ENCODE measurements at regions not wholly inside any gene's neighbourhood (a gene's known extent, or its start where the extent isn't known, plus 50 kb on each side); places are given as distances from the start of the nearest gene placed in this dataset.

DNA sequence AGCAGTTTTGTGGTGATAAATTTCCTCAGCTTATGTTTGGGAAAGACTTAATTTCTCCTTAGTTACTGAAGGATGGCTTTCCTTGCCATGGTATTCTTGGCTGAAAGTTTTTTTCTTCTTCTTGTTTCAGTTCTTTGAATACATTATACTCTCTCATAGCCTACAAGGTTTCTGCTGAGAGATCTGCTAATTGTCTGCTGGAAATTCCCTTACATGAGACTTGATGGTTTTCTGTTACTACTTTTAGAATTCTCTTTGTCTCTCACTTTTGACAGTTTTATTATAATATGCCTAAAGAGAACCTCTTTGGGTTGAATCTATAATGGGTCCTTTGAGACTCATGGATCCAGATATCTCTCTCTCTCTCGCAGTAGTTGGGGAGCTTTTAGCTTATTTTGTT, 693.6 kb downstream of the PRELID2 start:
- 3% methylated on average over 1 of the region's 1 CpG for WGBS (ENCODE audit: low lambda C conversion rate)
- ATAC-seq (no peak), DNase-seq (ENCODE audit: low spot score) (no peak), FAIRE-seq (no peak)
- no peak overlapping the region for H3K4me3 ChIP-seq (replicated peaks in 1 of 3; ENCODE audit: insufficient read depth in 1 of 3, low read depth in 2 of 3, low read length in 3 of 3)
- in situ Hi-C loops (cut with HindIII; ENCODE audit: extremely low pct_ligation_motif_present, low pct_unique_long_range_greater_than_20kb) (no loop called here), intact Hi-C loops (cut with micrococcal nuclease; ENCODE audit: unreplicated experiment) (no loop called here)
- H3K79me2 ChIP-seq (ENCODE audit: insufficient read depth, low read length) = no peaks in the 10 kb centered on the region
- no peak overlapping the region for H3K27ac ChIP-seq (ENCODE audit: extremely low read length, insufficient read depth, low read length)
- no peaks in the 10 kb centered on the region for H3K36me3 ChIP-seq (replicated peaks in 1 of 2; ENCODE audit: control insufficient read depth in 1 of 2, insufficient read depth in 2 of 2, low read length in 2 of 2)
- TF ChIP-seq PAX8 (CRISPR knock-in tag; IDR thresholded peaks at IDR 0.05; ENCODE audit: borderline replicate concordance) (no peak), CBFB (CRISPR knock-in tag; IDR thresholded peaks at IDR 0.05) (no peak), ZFP36 (IDR thresholded peaks at IDR 0.05; ENCODE audit: borderline replicate concordance, low read depth, low read length, partially characterized antibody) (no peak), BRCA1 (CRISPR knock-in tag; IDR thresholded peaks at IDR 0.05) (no peak), SOX6 (IDR thresholded peaks at IDR 0.05) (no peak), SOX6 (CRISPR knock-in tag; IDR thresholded peaks at IDR 0.05) (no peak), ARNTL (CRISPR knock-in tag; IDR thresholded peaks at IDR 0.05) (no peak), ETV5 (CRISPR knock-in tag; IDR thresholded peaks at IDR 0.05; ENCODE audit: borderline replicate concordance) (no peak), SATB2 (CRISPR knock-in tag; IDR thresholded peaks at IDR 0.05) (no peak), ATF7 (IDR thresholded peaks at IDR 0.05) (no peak), ATF7 (CRISPR knock-in tag; IDR thresholded peaks at IDR 0.05) (no peak), ZNF557 (CRISPR knock-in tag; IDR thresholded peaks at IDR 0.05) (no peak), NBN (conservative IDR thresholded peaks at IDR 0.05) (no peak), JDP2 (CRISPR knock-in tag; IDR thresholded peaks at IDR 0.05; ENCODE audit: borderline replicate concordance) (no peak), HDAC1 (CRISPR knock-in tag; IDR thresholded peaks at IDR 0.05) (no peak)
- TF ChIP-seq, protein P1, sequence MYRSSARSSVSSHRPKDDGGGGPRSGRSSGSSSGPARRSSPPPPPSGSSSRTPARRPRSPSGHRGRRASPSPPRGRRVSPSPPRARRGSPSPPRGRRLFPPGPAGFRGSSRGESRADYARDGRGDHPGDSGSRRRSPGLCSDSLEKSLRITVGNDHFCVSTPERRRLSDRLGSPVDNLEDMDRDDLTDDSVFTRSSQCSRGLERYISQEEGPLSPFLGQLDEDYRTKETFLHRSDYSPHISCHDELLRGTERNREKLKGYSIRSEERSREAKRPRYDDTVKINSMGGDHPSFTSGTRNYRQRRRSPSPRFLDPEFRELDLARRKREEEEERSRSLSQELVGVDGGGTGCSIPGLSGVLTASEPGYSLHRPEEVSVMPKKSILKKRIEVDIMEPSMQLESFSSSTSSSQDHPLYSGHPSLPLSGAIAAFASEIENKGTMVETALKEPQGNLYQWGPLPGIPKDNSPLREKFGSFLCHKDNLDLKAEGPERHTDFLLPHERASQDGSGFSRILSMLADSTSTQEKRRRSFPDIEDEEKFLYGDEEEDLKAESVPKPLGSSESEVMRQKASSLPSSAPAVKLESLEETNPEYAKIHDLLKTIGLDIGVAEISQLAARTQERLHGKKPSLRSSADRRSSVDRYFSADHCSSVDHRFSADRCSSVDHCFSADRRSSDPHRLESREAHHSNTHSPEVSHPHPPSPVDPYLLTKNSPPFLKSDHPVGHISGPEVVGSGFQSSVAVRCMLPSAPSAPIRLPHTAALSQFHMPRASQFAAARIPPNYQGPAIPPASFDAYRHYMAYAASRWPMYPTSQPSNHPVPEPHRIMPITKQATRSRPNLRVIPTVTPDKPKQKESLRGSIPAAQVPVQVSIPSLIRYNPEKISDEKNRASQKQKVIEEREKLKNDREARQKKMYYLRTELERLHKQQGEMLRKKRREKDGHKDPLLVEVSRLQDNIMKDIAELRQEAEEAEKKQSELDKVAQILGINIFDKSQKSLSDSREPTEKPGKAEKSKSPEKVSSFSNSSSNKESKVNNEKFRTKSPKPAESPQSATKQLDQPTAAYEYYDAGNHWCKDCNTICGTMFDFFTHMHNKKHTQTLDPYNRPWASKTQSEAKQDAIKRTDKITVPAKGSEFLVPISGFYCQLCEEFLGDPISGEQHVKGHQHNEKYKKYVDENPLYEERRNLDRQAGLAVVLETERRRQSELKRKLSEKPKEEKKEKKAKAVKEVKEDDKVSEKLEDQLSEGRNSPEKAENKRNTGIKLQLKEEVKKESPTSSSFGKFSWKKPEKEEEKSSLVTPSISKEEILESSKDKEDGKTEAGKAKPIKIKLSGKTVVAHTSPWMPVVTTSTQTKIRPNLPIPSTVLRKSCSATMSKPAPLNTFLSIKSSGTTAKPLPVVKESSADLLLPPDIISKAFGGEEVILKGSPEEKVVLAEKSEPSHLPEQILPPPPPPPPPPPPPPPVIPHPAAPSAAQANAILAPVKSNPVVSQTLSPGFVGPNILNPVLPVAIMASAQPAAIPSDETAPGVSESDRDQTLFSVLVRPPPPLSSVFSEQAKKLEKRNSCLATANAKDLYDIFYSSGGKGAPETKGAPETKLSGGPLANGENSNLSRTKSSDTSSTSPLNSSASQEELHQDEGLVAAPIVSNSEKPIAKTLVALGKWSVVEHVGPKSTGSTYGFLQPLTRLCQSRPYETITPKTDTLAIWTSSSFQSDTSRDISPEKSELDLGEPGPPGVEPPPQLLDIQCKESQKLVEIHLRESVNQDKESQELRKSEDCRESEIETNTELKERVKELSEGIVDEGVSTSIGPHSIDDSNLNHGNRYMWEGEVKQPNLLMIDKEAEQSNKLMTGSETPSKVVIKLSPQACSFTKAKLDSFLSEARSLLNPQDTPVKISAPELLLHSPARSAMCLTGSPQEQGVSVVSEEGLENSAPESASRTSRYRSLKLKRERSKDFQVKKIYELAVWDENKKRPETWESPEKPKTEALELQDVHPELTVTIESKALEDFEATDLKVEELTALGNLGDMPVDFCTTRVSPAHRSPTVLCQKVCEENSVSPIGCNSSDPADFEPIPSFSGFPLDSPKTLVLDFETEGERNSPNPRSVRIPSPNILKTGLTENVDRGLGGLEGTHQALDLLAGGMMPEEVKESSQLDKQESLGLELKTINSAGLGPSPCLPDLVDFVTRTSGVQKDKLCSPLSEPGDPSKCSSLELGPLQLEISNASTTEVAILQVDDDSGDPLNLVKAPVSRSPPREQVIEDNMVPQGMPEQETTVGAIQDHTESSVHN (CRISPR knock-in tag; IDR thresholded peaks at IDR 0.05) = no peak
- H3K4me1 ChIP-seq (ENCODE audit: insufficient read depth, low read length) = no peaks in the 10 kb centered on the region
- H3K27me3 ChIP-seq (ENCODE audit: control insufficient read depth in 1 of 2, insufficient read depth in 2 of 2, low read length in 2 of 2) = no peaks in the 10 kb centered on the region
- no peaks in the 10 kb centered on the region for H3K9me3 ChIP-seq (ENCODE audit: low read length)
- BruUV-seq (replicated peaks) = no TSS peak
- ChIA-PET CTCF (ENCODE audit: low intra/inter-chr PET ratio, low total read pairs) (no interaction called here), POLR2A (no interaction called here)
- H2AFZ ChIP-seq (ENCODE audit: low read length) = no peak overlapping the region
- H3K9ac ChIP-seq (ENCODE audit: insufficient read depth, low read depth, low read length) = no peak overlapping the region
- H3K4me2 ChIP-seq (ENCODE audit: low read depth, low read length) = no peak overlapping the region
- no peaks in the 10 kb centered on the region for H4K20me1 ChIP-seq (ENCODE audit: insufficient read depth, low read length)

All from HepG2 (cell line).